EL (cell line): ENCODE measurements at regions not wholly inside any gene's neighbourhood (a gene's known extent, or its start where the extent isn't known, plus 50 kb on each side); places are given as distances from the start of the nearest gene placed in this dataset.
"Not testable (repeated sequence)": the region's sequence is repeated elsewhere in the genome, so short reads cannot be mapped to it uniquely, and the experiment has no call there.

Experiments used
- DNase-seq: peaks from one replicate; pipeline ENCODE4 v3.0.0-alpha.2; 2016

DNA sequence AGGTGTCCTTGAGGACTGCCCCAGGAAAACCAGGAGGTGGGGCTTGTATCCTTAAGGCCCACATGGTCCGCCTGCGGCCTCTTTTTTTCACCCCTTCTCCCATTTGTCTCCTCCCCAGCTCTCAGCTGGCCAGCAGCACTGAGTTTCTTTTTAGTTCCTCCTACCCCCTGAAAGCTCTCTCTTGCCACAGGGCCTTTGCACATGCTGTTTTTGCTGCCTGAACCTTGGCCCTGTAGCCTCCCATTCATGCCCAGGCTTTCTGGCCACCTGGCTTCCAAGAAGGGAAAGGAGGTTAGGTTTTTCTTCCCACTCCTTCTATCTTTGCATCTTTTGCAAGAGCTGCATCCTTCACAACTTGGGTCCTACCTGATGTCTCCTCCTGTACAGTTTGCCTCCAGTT is 358.1 kb downstream of the VRK1 start:
- no peak for DNase-seq

DNA sequence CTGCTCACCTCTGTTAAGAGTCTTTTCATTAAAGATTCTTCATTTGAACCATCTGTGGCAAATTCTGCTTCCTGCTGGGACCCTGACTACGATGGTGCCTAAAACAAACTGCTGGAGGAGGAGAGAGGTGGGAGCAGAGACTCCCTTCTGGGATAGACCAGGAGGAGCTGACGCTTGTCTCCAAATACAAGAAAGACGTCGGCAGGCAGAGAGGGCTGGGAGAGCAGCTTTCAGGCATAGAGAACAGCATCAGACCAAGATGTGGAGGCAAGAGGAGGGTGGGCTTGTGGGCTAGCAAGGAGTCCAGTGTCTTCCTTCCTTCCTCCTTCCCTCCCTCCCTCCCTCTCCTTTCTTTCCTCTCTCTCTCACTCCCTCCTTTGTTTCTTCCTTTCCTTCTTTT is 358.6 kb downstream of the VRK1 start:
- DNase-seq: no peak

GRCh38 chr14:97156705-97157104 is 359.5 kb downstream of the VRK1 start:
- DNase-seq: no peak

DNA sequence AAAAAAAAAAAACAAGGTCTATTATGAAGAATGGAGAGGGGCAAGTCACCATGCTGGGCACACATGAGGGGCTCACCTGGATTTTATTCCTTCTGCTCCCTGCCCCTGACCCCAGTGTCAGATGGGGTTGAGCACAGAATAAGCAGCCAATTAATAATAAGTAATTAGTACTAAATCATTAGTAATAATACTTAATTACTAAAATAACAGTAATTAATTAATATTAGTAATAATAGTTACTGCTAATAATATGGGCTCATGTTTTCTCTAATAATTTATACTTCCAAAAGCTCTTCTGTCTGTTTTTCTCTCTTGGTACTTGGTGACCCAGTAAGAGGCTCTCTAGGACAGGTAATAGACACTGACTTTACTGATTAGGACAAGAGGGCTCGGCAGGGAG is 360.9 kb downstream of the VRK1 start:
- no peak for DNase-seq

- DNase-seq: no peak
These were observed 361.9 kb downstream of the VRK1 start for GRCh38 chr14:97159124-97159523.

GRCh38 chr14:97162621-97163020 is 365.4 kb downstream of the VRK1 start:
- DNase-seq: no peak

GRCh38 chr14:97164021-97164420 is 366.8 kb downstream of the VRK1 start:
- DNase-seq: no peak

- no peak for DNase-seq
These were observed 369.3 kb downstream of the VRK1 start for GRCh38 chr14:97166497-97166896.

DNA sequence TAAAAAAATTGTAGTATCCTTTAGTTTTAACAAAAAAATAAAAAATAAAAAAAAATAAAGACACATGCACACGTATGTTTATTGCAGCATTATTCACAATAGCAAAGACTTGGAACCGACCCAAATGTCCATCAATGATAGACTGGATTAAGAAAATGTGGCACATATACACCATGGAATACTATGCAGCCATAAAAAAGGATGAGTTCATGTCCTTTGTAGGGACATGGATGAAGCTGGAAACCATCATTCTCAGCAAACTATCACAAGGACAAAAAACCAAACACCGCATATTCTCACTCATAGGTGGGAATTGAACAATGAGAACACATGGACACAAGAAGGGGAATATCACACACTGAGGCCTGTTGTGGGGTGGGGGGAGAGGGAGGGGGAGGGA is 370.4 kb downstream of the VRK1 start:
- DNase-seq: not testable (repeated sequence)

- no peak for DNase-seq
These were observed 375.5 kb downstream of the VRK1 start for GRCh38 chr14:97172644-97173043.

GRCh38 chr14:97177016-97177415 is 379.8 kb downstream of the VRK1 start:
- DNase-seq: no peak

GRCh38 chr14:97177635-97178034 is 380.5 kb downstream of the VRK1 start:
- DNase-seq: no peak

- DNase-seq: no peak
These were observed 381.6 kb downstream of the VRK1 start for GRCh38 chr14:97178781-97179180.

GRCh38 chr14:97179573-97179972 is 382.4 kb downstream of the VRK1 start:
- DNase-seq: no peak

- no peak for DNase-seq
These were observed 383.4 kb downstream of the VRK1 start for GRCh38 chr14:97180304-97181200.

DNA sequence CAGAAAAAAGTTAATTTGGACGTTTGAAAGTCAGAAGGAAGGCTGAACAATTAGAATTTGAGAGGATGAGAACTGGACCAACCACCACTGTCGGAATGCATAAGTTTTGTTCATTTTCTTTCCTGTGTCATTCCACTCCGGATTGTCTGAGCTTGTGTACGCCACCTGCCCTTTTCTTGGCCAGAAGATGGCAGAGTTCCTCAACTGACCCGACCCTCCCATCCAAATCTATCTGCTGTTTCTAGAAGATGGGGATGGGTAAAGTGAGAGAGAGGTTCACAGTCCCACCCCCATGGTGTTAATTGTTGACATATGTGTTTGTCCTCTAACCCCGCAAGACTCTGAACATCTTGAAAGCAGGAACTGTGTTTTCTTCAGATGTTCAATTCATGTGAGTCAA is 388.0 kb downstream of the VRK1 start:
- no peak for DNase-seq

GRCh38 chr14:97187916-97188315 is 390.7 kb downstream of the VRK1 start:
- DNase-seq: no peak

GRCh38 chr14:97196336-97196735 is 399.2 kb downstream of the VRK1 start:
- DNase-seq: no peak

- DNase-seq: no peak
These were observed 401.6 kb downstream of the VRK1 start for GRCh38 chr14:97198813-97199212.

GRCh38 chr14:97200245-97200644 is 403.1 kb downstream of the VRK1 start:
- DNase-seq: no peak

- DNase-seq: no peak
These were observed 409.7 kb downstream of the VRK1 start for GRCh38 chr14:97206916-97207315.

DNA sequence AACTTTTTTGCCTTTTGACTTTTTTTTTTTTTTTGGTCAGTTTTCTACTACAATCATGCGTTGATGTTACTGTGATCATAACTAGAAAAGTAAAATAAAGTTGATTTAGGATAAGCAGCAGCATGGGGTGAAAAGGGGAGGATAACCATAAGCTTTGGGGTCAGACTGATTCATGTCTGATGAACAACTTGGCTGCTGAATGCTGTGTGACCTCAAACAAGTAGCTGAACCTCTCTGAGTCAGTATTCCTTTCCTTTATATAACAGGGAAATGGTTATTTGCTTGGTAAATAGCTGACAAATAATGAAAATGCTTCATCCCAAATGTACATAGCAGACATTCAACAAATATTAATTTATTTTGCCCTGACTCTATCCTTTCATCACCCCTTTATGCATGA is 413.0 kb downstream of the VRK1 start:
- no peak for DNase-seq

GRCh38 chr14:97212399-97212798 is 415.2 kb downstream of the VRK1 start:
- no peak for DNase-seq

- DNase-seq: no peak
These were observed 416.5 kb downstream of the VRK1 start for GRCh38 chr14:97213720-97214119.
